ENCODE measurements at regions not wholly inside any gene's neighbourhood (a gene's known extent, or its start where the extent isn't known, plus 50 kb on each side); places are given as distances from the start of the nearest gene placed in this dataset.

DNA sequence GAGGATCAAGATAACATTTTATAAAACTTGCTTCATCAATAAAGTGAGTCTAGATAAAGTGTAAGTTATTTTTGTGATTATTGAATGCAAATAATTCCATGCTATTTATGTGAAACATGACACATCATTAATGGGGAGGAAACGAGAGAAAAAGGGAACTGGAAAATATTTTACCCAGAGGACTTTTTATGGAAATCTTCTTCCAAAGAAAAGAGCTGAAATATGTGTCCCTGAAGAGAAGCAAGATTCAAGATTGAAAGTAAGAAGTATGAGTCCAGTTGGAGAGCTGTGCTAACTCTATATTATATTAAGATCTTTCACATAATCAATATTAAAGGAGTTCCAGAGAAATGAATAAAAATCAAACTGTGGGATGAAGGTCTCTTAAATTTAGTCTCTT, 1361.8 kb downstream of the GATA3 start:
- H3K36me3 Mint-ChIP-seq (ENCODE audit: low read depth), result no peaks in the 10 kb centered on the region
- no peaks in the 10 kb centered on the region for H3K27me3 ChIP-seq (ENCODE audit: control insufficient read depth in 1 of 2, insufficient read depth in 2 of 2, low read length in 2 of 2)

GRCh38 chr10:9419757-9420156, 1365.3 kb downstream of the GATA3 start:
- Mint-ChIP-seq H3K4me1 (ENCODE audit: low read depth) (no peaks in the 10 kb centered on the region), H3K4me3 (no peak overlapping the region), H3K27ac (no peak overlapping the region), H3K36me3 (ENCODE audit: low read depth) (no peaks in the 10 kb centered on the region), H3K9me3 (no peaks in the 10 kb centered on the region), H3K27me3 (peaks cover 11% of the 10 kb centered on the region)
- TF ChIP-seq, protein P1, sequence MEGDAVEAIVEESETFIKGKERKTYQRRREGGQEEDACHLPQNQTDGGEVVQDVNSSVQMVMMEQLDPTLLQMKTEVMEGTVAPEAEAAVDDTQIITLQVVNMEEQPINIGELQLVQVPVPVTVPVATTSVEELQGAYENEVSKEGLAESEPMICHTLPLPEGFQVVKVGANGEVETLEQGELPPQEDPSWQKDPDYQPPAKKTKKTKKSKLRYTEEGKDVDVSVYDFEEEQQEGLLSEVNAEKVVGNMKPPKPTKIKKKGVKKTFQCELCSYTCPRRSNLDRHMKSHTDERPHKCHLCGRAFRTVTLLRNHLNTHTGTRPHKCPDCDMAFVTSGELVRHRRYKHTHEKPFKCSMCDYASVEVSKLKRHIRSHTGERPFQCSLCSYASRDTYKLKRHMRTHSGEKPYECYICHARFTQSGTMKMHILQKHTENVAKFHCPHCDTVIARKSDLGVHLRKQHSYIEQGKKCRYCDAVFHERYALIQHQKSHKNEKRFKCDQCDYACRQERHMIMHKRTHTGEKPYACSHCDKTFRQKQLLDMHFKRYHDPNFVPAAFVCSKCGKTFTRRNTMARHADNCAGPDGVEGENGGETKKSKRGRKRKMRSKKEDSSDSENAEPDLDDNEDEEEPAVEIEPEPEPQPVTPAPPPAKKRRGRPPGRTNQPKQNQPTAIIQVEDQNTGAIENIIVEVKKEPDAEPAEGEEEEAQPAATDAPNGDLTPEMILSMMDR (IDR thresholded peaks at IDR 0.05), result no peak
- DNase-seq (no peak), ATAC-seq (ENCODE audit: poor library complexity) (no peak)
- H3K27me3 ChIP-seq (ENCODE audit: control insufficient read depth in 1 of 2, insufficient read depth in 2 of 2, low read length in 2 of 2), result no peaks in the 10 kb centered on the region
- H3K4me1 ChIP-seq (ENCODE audit: insufficient read depth, low read length), result no peaks in the 10 kb centered on the region
- H3K4me3 ChIP-seq (ENCODE audit: low read length), result no peak overlapping the region
- H3K27ac ChIP-seq (ENCODE audit: low read depth in 1 of 2, low read length in 2 of 2), result no peak overlapping the region
- no peaks in the 10 kb centered on the region for H3K9me3 ChIP-seq (ENCODE audit: control insufficient read depth in 1 of 2, insufficient read depth in 1 of 2, low read length in 2 of 2)
- intact Hi-C loops (cut with DNase I, micrococcal nuclease), result no loop called here
- CTCF ChIA-PET, result no interaction called here
- no peaks in the 10 kb centered on the region for H3K36me3 ChIP-seq (ENCODE audit: insufficient read depth, low read length)
- POLR2A ChIA-PET, result no interaction called here

More for the DNA sequence above, 1361.8 kb downstream of the GATA3 start:
- ATAC-seq (ENCODE audit: poor library complexity) (no peak), DNase-seq (no peak)
- no peaks in the 10 kb centered on the region for H3K9me3 Mint-ChIP-seq
- POLR2A ChIA-PET, result no interaction called here
- TF ChIP-seq, protein P1 (IDR thresholded peaks at IDR 0.05), result no peak
- no peak overlapping the region for H3K27ac Mint-ChIP-seq
- CTCF ChIA-PET, result no interaction called here
- Histone ChIP-seq H3K4me3 (ENCODE audit: low read length) (no peak overlapping the region), H3K4me1 (ENCODE audit: insufficient read depth, low read length) (no peaks in the 10 kb centered on the region), H3K27ac (ENCODE audit: low read depth in 1 of 2, low read length in 2 of 2) (no peak overlapping the region), H3K9me3 (ENCODE audit: control insufficient read depth in 1 of 2, insufficient read depth in 1 of 2, low read length in 2 of 2) (no peaks in the 10 kb centered on the region), H3K36me3 (ENCODE audit: insufficient read depth, low read length) (no peaks in the 10 kb centered on the region)
- no peak overlapping the region for H3K4me3 Mint-ChIP-seq
- H3K4me1 Mint-ChIP-seq (ENCODE audit: low read depth), result no peaks in the 10 kb centered on the region
- peaks cover 6% of the 10 kb centered on the region for H3K27me3 Mint-ChIP-seq
- intact Hi-C loops (cut with DNase I, micrococcal nuclease), result no loop called here

DNA sequence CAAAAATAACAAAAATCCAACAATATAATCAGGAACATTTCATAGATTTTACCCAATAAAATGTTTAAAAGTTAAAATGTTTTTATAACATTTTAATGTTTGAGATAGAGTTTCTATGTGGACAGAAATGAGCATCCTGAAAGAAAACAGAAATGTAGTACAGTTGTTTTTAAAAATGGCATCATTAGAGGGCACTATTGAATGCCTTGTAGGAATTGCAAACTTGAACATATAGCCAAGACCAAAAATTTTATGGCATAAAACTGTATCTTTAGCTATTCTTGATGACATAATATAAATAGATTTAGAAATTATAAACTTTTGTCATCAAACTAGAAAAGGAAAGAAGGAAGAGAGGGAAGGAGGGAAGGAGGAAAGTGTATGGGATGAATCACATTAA, 1372.7 kb downstream of the GATA3 start:
- intact Hi-C loops (cut with DNase I, micrococcal nuclease), result no loop called here
- ATAC-seq (ENCODE audit: poor library complexity), result no peak
- TF ChIP-seq, protein P1 (IDR thresholded peaks at IDR 0.05), result no peak

More for the DNA sequence above, 1372.7 kb downstream of the GATA3 start:
- H3K4me1 ChIP-seq (ENCODE audit: insufficient read depth, low read length), result no peaks in the 10 kb centered on the region
- H3K27ac ChIP-seq (ENCODE audit: low read depth in 1 of 2, low read length in 2 of 2), result no peak overlapping the region
- Mint-ChIP-seq H3K27ac (no peak overlapping the region), H3K36me3 (ENCODE audit: low read depth) (no peaks in the 10 kb centered on the region), H3K9me3 (peaks cover 11% of the 10 kb centered on the region), H3K27me3 (peaks cover 10% of the 10 kb centered on the region), H3K4me1 (ENCODE audit: low read depth) (no peaks in the 10 kb centered on the region), H3K4me3 (no peak overlapping the region)
- CTCF ChIA-PET, result no interaction called here
- no peak overlapping the region for H3K4me3 ChIP-seq (ENCODE audit: low read length)
- no peak for DNase-seq
- POLR2A ChIA-PET, result no interaction called here
- H3K9me3 ChIP-seq (ENCODE audit: control insufficient read depth in 1 of 2, insufficient read depth in 1 of 2, low read length in 2 of 2), result peaks cover 6% of the 10 kb centered on the region in 2 experiments
- H3K36me3 ChIP-seq (ENCODE audit: insufficient read depth, low read length), result no peaks in the 10 kb centered on the region
- H3K27me3 ChIP-seq (ENCODE audit: control insufficient read depth in 1 of 2, insufficient read depth in 2 of 2, low read length in 2 of 2), result peaks cover 0 to 4% of the 10 kb centered on the region in 2 experiments

Data from CD4-positive, alpha-beta T cell (primary cell).